HepG2 (cell line): ENCODE measurements at regions not wholly inside any gene's neighbourhood (a gene's known extent, or its start where the extent isn't known, plus 50 kb on each side); places are given as distances from the start of the nearest gene placed in this dataset.
A peak's percentile ranks its signal among the peaks of the same experiment; 100 is the strongest.

Source experiments
- EEA1 ChIP-seq: sonication (generic); formaldehyde crosslinking; IDR thresholded peaks from 2 replicates; pipeline ENCODE4 v1.5.1; 2020; ENCODE audit warnings: mild to moderate bottlenecking, missing genetic modification reagents, borderline replicate concordance
- ELF4 ChIP-seq: sonication (generic); formaldehyde crosslinking; IDR thresholded peaks from 2 replicates; pipeline ENCODE4 v1.5.0; 2020; ENCODE audit warnings: missing genetic modification reagents, mild to moderate bottlenecking, moderate library complexity, borderline replicate concordance
- MXI1 ChIP-seq: IDR thresholded peaks from 3 replicates; pipeline ENCODE4 v1.6.1; 2012; ENCODE audit warnings: low read depth, low read length, inconsistent platforms, borderline replicate concordance
- POLR2G ChIP-seq: fragments of 200-400 bp; formaldehyde crosslinking; IDR thresholded peaks from 2 replicates; pipeline ENCODE4 v1.6.1; 2018; ENCODE audit warnings: mild to moderate bottlenecking, low read depth, low read length, moderate library complexity
- SP4 ChIP-seq: sonication (generic); formaldehyde crosslinking; IDR thresholded peaks from 2 replicates; pipeline ENCODE4 v1.8.1; 2023; ENCODE audit warnings: mild to moderate bottlenecking, missing genetic modification reagents
- TARDBP ChIP-seq: sonication (generic); formaldehyde crosslinking; IDR thresholded peaks from 2 replicates; pipeline ENCODE4 v1.8.0; 2022; ENCODE audit warnings: mild to moderate bottlenecking, missing genetic modification reagents
- TFE3 ChIP-seq: IDR thresholded peaks from 2 replicates; pipeline ENCODE4 v1.6.1; 2016
- XRCC5 ChIP-seq: fragments of 200-400 bp; formaldehyde crosslinking; optimal IDR thresholded peaks from 2 replicates; pipeline ENCODE3; 2017; ENCODE audit warnings: mild to moderate bottlenecking, low read length
- ZFP41 ChIP-seq: sonication (generic); formaldehyde crosslinking; IDR thresholded peaks from 2 replicates; pipeline ENCODE4 v1.4.0; 2020; ENCODE audit warnings: mild to moderate bottlenecking, missing genetic modification reagents, borderline replicate concordance
- ZFP62 ChIP-seq: sonication (generic); formaldehyde crosslinking; IDR thresholded peaks from 2 replicates; pipeline ENCODE4 v1.4.0; 2020; ENCODE audit warnings: missing genetic modification reagents
- ZFY ChIP-seq: sonication (generic); formaldehyde crosslinking; IDR thresholded peaks from 2 replicates; pipeline ENCODE4 v1.4.0; 2020; ENCODE audit warnings: missing genetic modification reagents
- ZGPAT ChIP-seq: IDR thresholded peaks from 2 replicates; pipeline ENCODE4 v1.6.1; 2016; ENCODE audit warnings: mild to moderate bottlenecking
- ZIK1 ChIP-seq: sonication (generic); formaldehyde crosslinking; IDR thresholded peaks from 2 replicates; pipeline ENCODE4 v1.5.0; 2020; ENCODE audit warnings: mild to moderate bottlenecking, low read depth, missing genetic modification reagents, borderline replicate concordance
- ZNF891 ChIP-seq: sonication (generic); formaldehyde crosslinking; IDR thresholded peaks from 2 replicates; pipeline ENCODE4 v1.5.0; 2020; ENCODE audit warnings: mild to moderate bottlenecking, missing genetic modification reagents
- ZSCAN9 ChIP-seq: IDR thresholded peaks from 2 replicates; pipeline ENCODE4 v1.6.1; 2016; ENCODE audit warnings: borderline replicate concordance
- ZXDC ChIP-seq: sonication (generic); formaldehyde crosslinking; IDR thresholded peaks from 2 replicates; pipeline ENCODE4 v1.5.0; 2020; ENCODE audit warnings: mild to moderate bottlenecking, missing genetic modification reagents
- TF ChIP-seq, protein P1 (sequence below): sonication (generic); formaldehyde crosslinking; IDR thresholded peaks from 2 replicates; pipeline ENCODE4 v1.9.0; 2021; ENCODE audit warnings: missing genetic modification reagents, borderline replicate concordance
- TF ChIP-seq, protein P2 (sequence below): sonication (generic); formaldehyde crosslinking; IDR thresholded peaks from 2 replicates; pipeline ENCODE4 v1.9.0; 2022; ENCODE audit warnings: missing genetic modification reagents, mild to moderate bottlenecking, borderline replicate concordance

DNA sequence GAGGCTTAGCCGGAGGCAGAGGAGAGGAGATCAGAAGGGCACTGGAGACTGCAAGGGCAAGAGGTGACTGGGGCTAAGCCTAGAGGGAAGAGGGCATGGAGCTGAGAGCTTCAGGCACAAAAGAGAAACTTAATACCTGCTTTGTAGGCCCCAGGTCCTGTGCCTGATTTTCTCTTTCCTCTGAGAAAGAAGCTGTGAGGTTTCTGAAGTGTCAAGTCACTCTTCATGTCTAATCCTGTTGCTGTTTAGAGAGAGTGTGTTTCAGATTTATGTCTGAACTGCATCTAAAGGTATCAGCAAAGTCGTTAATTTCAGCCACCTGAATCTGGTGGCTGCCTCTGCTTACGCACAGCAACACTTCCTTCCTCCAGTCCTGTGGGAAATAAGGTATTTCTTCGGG, 106.9 kb upstream of the RNU6-1 start (continued):
- TF ChIP-seq, protein P1, sequence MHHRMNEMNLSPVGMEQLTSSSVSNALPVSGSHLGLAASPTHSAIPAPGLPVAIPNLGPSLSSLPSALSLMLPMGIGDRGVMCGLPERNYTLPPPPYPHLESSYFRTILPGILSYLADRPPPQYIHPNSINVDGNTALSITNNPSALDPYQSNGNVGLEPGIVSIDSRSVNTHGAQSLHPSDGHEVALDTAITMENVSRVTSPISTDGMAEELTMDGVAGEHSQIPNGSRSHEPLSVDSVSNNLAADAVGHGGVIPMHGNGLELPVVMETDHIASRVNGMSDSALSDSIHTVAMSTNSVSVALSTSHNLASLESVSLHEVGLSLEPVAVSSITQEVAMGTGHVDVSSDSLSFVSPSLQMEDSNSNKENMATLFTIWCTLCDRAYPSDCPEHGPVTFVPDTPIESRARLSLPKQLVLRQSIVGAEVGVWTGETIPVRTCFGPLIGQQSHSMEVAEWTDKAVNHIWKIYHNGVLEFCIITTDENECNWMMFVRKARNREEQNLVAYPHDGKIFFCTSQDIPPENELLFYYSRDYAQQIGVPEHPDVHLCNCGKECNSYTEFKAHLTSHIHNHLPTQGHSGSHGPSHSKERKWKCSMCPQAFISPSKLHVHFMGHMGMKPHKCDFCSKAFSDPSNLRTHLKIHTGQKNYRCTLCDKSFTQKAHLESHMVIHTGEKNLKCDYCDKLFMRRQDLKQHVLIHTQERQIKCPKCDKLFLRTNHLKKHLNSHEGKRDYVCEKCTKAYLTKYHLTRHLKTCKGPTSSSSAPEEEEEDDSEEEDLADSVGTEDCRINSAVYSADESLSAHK (CRISPR knock-in tag), result no peak
- no peak for TF ChIP-seq ZSCAN9 (CRISPR knock-in tag)
- no peak for TF ChIP-seq TARDBP (CRISPR knock-in tag)
- no peak for TF ChIP-seq ZXDC
- TF ChIP-seq ZFY (CRISPR knock-in tag), result peak; percentile 27; the same call in 1 of the 2 replicates
- peak; percentile 5 for TF ChIP-seq XRCC5
- TF ChIP-seq EEA1 (CRISPR knock-in tag), result no peak
- TF ChIP-seq, protein P2, sequence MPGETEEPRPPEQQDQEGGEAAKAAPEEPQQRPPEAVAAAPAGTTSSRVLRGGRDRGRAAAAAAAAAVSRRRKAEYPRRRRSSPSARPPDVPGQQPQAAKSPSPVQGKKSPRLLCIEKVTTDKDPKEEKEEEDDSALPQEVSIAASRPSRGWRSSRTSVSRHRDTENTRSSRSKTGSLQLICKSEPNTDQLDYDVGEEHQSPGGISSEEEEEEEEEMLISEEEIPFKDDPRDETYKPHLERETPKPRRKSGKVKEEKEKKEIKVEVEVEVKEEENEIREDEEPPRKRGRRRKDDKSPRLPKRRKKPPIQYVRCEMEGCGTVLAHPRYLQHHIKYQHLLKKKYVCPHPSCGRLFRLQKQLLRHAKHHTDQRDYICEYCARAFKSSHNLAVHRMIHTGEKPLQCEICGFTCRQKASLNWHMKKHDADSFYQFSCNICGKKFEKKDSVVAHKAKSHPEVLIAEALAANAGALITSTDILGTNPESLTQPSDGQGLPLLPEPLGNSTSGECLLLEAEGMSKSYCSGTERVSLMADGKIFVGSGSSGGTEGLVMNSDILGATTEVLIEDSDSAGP (CRISPR knock-in tag), result peak; percentile 1; the same call in 1 of the 2 replicates
- TF ChIP-seq ELF4 (CRISPR knock-in tag), result no peak
- 0 out of 3 replicates have a peak, but pooled peaks have one; percentile 10 for TF ChIP-seq MXI1
- TF ChIP-seq TFE3 (CRISPR knock-in tag), result no peak
- no peak for TF ChIP-seq ZFP62 (CRISPR knock-in tag)
- TF ChIP-seq ZFP41 (CRISPR knock-in tag), result no peak
- TF ChIP-seq ZIK1 (CRISPR knock-in tag), result no peak
- no peak for TF ChIP-seq ZGPAT (CRISPR knock-in tag)
- peak; percentile 27; the same call in 1 of the 2 replicates for TF ChIP-seq SP4 (CRISPR knock-in tag)
- TF ChIP-seq POLR2G, result peak; percentile 12
- TF ChIP-seq ZNF891 (CRISPR knock-in tag), result peak; percentile 25; the same call in 1 of the 2 replicates
